HepG2 (cell line): ENCODE measurements at regions not wholly inside any gene's neighbourhood (a gene's known extent, or its start where the extent isn't known, plus 50 kb on each side); places are given as distances from the start of the nearest gene placed in this dataset.

Experiments used
- ATAC-seq: fragments of 200-7000 bp; cut with Tn5 transposase; 3 replicates; pipeline ENCODE4 v1.9.1; 2020; ENCODE audit warnings: mild to moderate bottlenecking, moderate library complexity
- BruUV-seq: library from RNA; stranded (reverse); fragments of 400-500 nt; replicated peaks from 2 replicates; lab custom pipeline; 2021; lab: Mats Ljungman, UMichigan
- CTCF ChIA-PET: fragments of 300-600 bp; formaldehyde crosslinking; extraction: SDS; loops from one replicate; lab custom pipeline; 2021; ENCODE audit warnings: low total read pairs, inconsistent platforms, low intra/inter-chr PET ratio; lab: Yijun Ruan, JAX
- POLR2A ChIA-PET: fragments of 350-600 bp; sonication (Branson Sonifier 250); formaldehyde crosslinking; loops from one replicate; lab custom pipeline; 2020; ENCODE audit warnings: antibody characterized with exemption, inconsistent platforms; lab: Yijun Ruan, JAX
- DNase-seq: peaks from one replicate; pipeline ENCODE4 v3.0.0-alpha.2; 2015; ENCODE audit warnings: low spot score
- FAIRE-seq: peaks from 3 replicates; lab custom pipeline; 2011; peaks lifted over from hg19 to GRCh38; lab: Jason Lieb, UNC
- H2AFZ ChIP-seq: one replicate; pipeline ENCODE4 v1.6.1; 2011; ENCODE audit warnings: low read length, inconsistent platforms
- H3K27ac ChIP-seq: fragments of 300-600 bp; 3 replicates; pipeline ENCODE4 v1.8.0; 2011; ENCODE audit warnings: mixed run types, mild to moderate bottlenecking, mixed read lengths, low read length, inconsistent platforms; ENCODE audit not compliant: insufficient read depth; ENCODE audit errors: extremely low read length
- H3K27me3 ChIP-seq, 2 experiments: fragments of 200-600 bp in 1 of 2; 2 replicates in 1 of 2; 3 replicates in 1 of 2; pipeline versions ENCODE4 v1.6.0 to v1.8.0; 2011; ENCODE audit warnings: low read length in 2 of 2, mild to moderate bottlenecking in 2 of 2, moderate library complexity in 2 of 2, inconsistent platforms in 1 of 2; ENCODE audit not compliant: insufficient read depth in 2 of 2, control insufficient read depth in 1 of 2
- H3K36me3 ChIP-seq, 2 experiments: fragments of 200-600 bp in 1 of 2; replicated peaks in 1 of 2; 2 replicates in 1 of 2; 3 replicates in 1 of 2; pipeline versions ENCODE4 v1.5.1 to v1.8.0; 2011; ENCODE audit warnings: low read length in 2 of 2, inconsistent platforms in 1 of 2; ENCODE audit not compliant: insufficient read depth in 2 of 2, control insufficient read depth in 1 of 2
- H3K4me1 ChIP-seq: 2 replicates; pipeline ENCODE4 v1.5.1; 2012; ENCODE audit warnings: low read length, inconsistent platforms; ENCODE audit not compliant: insufficient read depth
- H3K4me2 ChIP-seq: 2 replicates; pipeline ENCODE4 v1.6.0; 2011; ENCODE audit warnings: low read depth, low read length, inconsistent platforms
- H3K4me3 ChIP-seq, 3 experiments: fragments of 200-600 bp in 1 of 3; sonication (generic), shearing (Covaris generic) in 1 of 3; replicated peaks in 1 of 3; 2 replicates each; pipeline ENCODE4 v1.5.1; 2011 to 2016; ENCODE audit warnings: low read length in 3 of 3, inconsistent platforms in 2 of 3, low read depth in 2 of 3, mild to moderate bottlenecking in 2 of 3, control low read depth in 1 of 3, mixed read lengths in 1 of 3; ENCODE audit not compliant: insufficient read depth in 1 of 3
- H3K79me2 ChIP-seq: one replicate; pipeline ENCODE4 v1.6.1; 2011; ENCODE audit warnings: low read length, inconsistent platforms; ENCODE audit not compliant: insufficient read depth
- H3K9ac ChIP-seq: 2 replicates; pipeline ENCODE4 v1.6.0; 2011; ENCODE audit warnings: mild to moderate bottlenecking, low read depth, low read length, inconsistent platforms; ENCODE audit not compliant: insufficient read depth
- H3K9me3 ChIP-seq: 2 replicates; pipeline ENCODE4 v1.5.1; 2012; ENCODE audit warnings: mild to moderate bottlenecking, low read length
- H4K20me1 ChIP-seq: 2 replicates; pipeline ENCODE4 v1.6.0; 2011; ENCODE audit warnings: inconsistent platforms, mild to moderate bottlenecking, low read length, moderate library complexity; ENCODE audit not compliant: insufficient read depth
- HMGXB4 ChIP-seq, 2 experiments: sonication (generic) in 1 of 2; formaldehyde crosslinking in 1 of 2; IDR thresholded peaks; 2 replicates each; pipeline versions ENCODE4 v1.4.0 to v1.6.1; 2018 to 2020; ENCODE audit warnings: missing genetic modification reagents in 2 of 2, borderline replicate concordance in 1 of 2, low read depth in 1 of 2, mild to moderate bottlenecking in 1 of 2, missing biosample characterization in 1 of 2
- MBNL3 ChIP-seq: fragments of 250-450 bp; sonication (Bioruptor Pico); conservative IDR thresholded peaks from 2 replicates; pipeline ENCODE4 v1.8.0; 2022; ENCODE audit warnings: mild to moderate bottlenecking, inconsistent platforms
- PLSCR1 ChIP-seq: sonication (generic); formaldehyde crosslinking; IDR thresholded peaks from 2 replicates; pipeline ENCODE4 v1.5.0; 2020; ENCODE audit warnings: missing genetic modification reagents, mild to moderate bottlenecking, borderline replicate concordance
- SNAI1 ChIP-seq: sonication (generic); formaldehyde crosslinking; IDR thresholded peaks from 2 replicates; pipeline ENCODE4 v1.5.0; 2020; ENCODE audit warnings: mild to moderate bottlenecking, missing genetic modification reagents, borderline replicate concordance
- SP1 ChIP-seq, 2 experiments: fragments of 450-650 bp in 1 of 2; sonication (generic) in 1 of 2; formaldehyde crosslinking in 1 of 2; IDR thresholded peaks; 2 replicates each; pipeline versions ENCODE4 v1.4.0 to v1.6.1; 2016 to 2020; ENCODE audit warnings: missing genetic modification reagents in 1 of 2
- SRSF1 ChIP-seq: fragments of 200-400 bp; formaldehyde crosslinking; optimal IDR thresholded peaks from 2 replicates; pipeline ENCODE3; 2017; ENCODE audit warnings: mild to moderate bottlenecking, low read depth, low read length, moderate library complexity
- TBX2 ChIP-seq: sonication (generic); formaldehyde crosslinking; IDR thresholded peaks from 2 replicates; pipeline ENCODE4 v1.5.0; 2020; ENCODE audit warnings: missing genetic modification reagents, mild to moderate bottlenecking, borderline replicate concordance
- TBX3 ChIP-seq: fragments of 450-650 bp; IDR thresholded peaks from 2 replicates; pipeline ENCODE4 v1.6.1; 2017; ENCODE audit warnings: antibody characterized with exemption, mild to moderate bottlenecking, inconsistent platforms, borderline replicate concordance
- TCF7L2 ChIP-seq: IDR thresholded peaks from 2 replicates; pipeline ENCODE4 v1.6.1; 2011; ENCODE audit warnings: mild to moderate bottlenecking, low read depth, low read length, moderate library complexity
- TEF ChIP-seq: sonication (generic); formaldehyde crosslinking; IDR thresholded peaks from 2 replicates; pipeline ENCODE4 v1.5.0; 2020; ENCODE audit warnings: missing genetic modification reagents
- XRCC5 ChIP-seq: fragments of 200-400 bp; formaldehyde crosslinking; optimal IDR thresholded peaks from 2 replicates; pipeline ENCODE3; 2017; ENCODE audit warnings: mild to moderate bottlenecking, low read length
- ZBTB7A ChIP-seq: sonication (generic); formaldehyde crosslinking; IDR thresholded peaks from 2 replicates; pipeline ENCODE4 v1.8.0; 2022; ENCODE audit warnings: mild to moderate bottlenecking, missing genetic modification reagents
- ZFP1 ChIP-seq: IDR thresholded peaks from 2 replicates; pipeline ENCODE4 v1.6.1; 2016
- ZMYM4 ChIP-seq: sonication (generic); formaldehyde crosslinking; IDR thresholded peaks from 2 replicates; pipeline ENCODE4 v1.8.1; 2023; ENCODE audit warnings: mild to moderate bottlenecking, missing genetic modification reagents
- ZNF232 ChIP-seq: sonication (generic); formaldehyde crosslinking; IDR thresholded peaks from 2 replicates; pipeline ENCODE4 v1.4.0; 2020; ENCODE audit warnings: missing genetic modification reagents, borderline replicate concordance
- ZNF740 ChIP-seq: sonication (generic); formaldehyde crosslinking; IDR thresholded peaks from 2 replicates; pipeline ENCODE4 v1.4.0; 2020; ENCODE audit warnings: missing genetic modification reagents
- WGBS: methylation state at CpG from one replicate; pipeline ENCODE4 v1.1.6; 2017; ENCODE audit warnings: low lambda C conversion rate; 5-methylcytosine and 5-hydroxymethylcytosine counted together
- in situ Hi-C: cut with HindIII; loops from 2 replicates; pipeline ENCODE4 v1.10.0; 2017; ENCODE audit warnings: low pct_unique_long_range_greater_than_20kb; ENCODE audit not compliant: extremely low pct_ligation_motif_present
- intact Hi-C: fragments of 100-400 bp; cut with micrococcal nuclease; formaldehyde crosslinking; loops from one replicate; pipeline ENCODE4 v1.10.0; 2022; ENCODE audit not compliant: unreplicated experiment

GRCh38 chr5:57880216-57880615 lies 397.6 kb upstream of the ACTBL2 start:
- no peak overlapping the region for H3K27ac ChIP-seq
- H3K36me3 ChIP-seq = no peaks in the 10 kb centered on the region
- no peak overlapping the region for H3K9ac ChIP-seq
- intact Hi-C loops (no loop called here), in situ Hi-C loops (no loop called here)
- ChIA-PET CTCF (no interaction called here), POLR2A (no interaction called here)
- DNase-seq (no peak), FAIRE-seq (no peak), ATAC-seq (no peak)
- BruUV-seq = no TSS peak
- 0% methylated on average over 2 of the region's 2 CpGs for WGBS
- H3K4me2 ChIP-seq = no peak overlapping the region
- no peaks in the 10 kb centered on the region for H3K79me2 ChIP-seq
- H3K9me3 ChIP-seq = no peaks in the 10 kb centered on the region
- H3K4me3 ChIP-seq = no peak overlapping the region
- no peaks in the 10 kb centered on the region for H3K27me3 ChIP-seq
- no peaks in the 10 kb centered on the region for H3K4me1 ChIP-seq
- TF ChIP-seq ZNF740 (CRISPR knock-in tag) (no peak), ZNF232 (CRISPR knock-in tag) (no peak), TBX3 (no peak), ZFP1 (no peak), MBNL3 (no peak), SRSF1 (no peak), TBX2 (no peak), PLSCR1 (CRISPR knock-in tag) (no peak), ZMYM4 (CRISPR knock-in tag) (no peak), SNAI1 (CRISPR knock-in tag) (no peak), TEF (CRISPR knock-in tag) (no peak), TCF7L2 (no peak), SP1 (IDR thresholded peaks at IDR 0.05) (no peak), SP1 (CRISPR knock-in tag; IDR thresholded peaks at IDR 0.05) (no peak), XRCC5 (no peak), HMGXB4 (CRISPR knock-in tag; IDR thresholded peaks at IDR 0.05; ENCODE audit: borderline replicate concordance in 1 of 2, low read depth in 1 of 2) (no peak), ZBTB7A (CRISPR knock-in tag) (no peak)
- H4K20me1 ChIP-seq = no peaks in the 10 kb centered on the region
- H2AFZ ChIP-seq = no peak overlapping the region
